IMR-90 (cell line): ENCODE measurements at regions not wholly inside any gene's neighbourhood (a gene's known extent, or its start where the extent isn't known, plus 50 kb on each side); places are given as distances from the start of the nearest gene placed in this dataset.

ENCODE experiments used
- ATAC-seq: fragments of 200-7000 bp; cut with Tn5 transposase; 2 replicates; pipeline ENCODE4 v1.9.1; 2020; ENCODE audit warnings: low read depth, mild to moderate bottlenecking, moderate library complexity
- BruUV-seq: library from RNA; stranded (reverse); fragments of 400-500 nt; replicated peaks from 2 replicates; lab custom pipeline; 2021; lab: Mats Ljungman, UMichigan
- CTCF ChIA-PET: fragments of 300-600 bp; formaldehyde crosslinking; extraction: SDS; loops from one replicate; lab custom pipeline; 2021; ENCODE audit warnings: antibody characterized with exemption; lab: Yijun Ruan, JAX
- POLR2A ChIA-PET: fragments of 300-600 bp; sonication (Branson Sonifier 250); formaldehyde crosslinking; loops from one replicate; lab custom pipeline; 2022; ENCODE audit warnings: antibody characterized with exemption; ENCODE audit not compliant: unreplicated experiment; lab: Charles Lee
- DNase-seq: peaks from one replicate; pipeline ENCODE4 v3.0.0; 2013
- H2AFZ ChIP-seq: replicated peaks from 2 replicates; pipeline ENCODE3; 2013; ENCODE audit warnings: low read length, mild to moderate bottlenecking; ENCODE audit not compliant: poor library complexity
- H2AK5ac ChIP-seq: 2 replicates; pipeline ENCODE4 v1.6.1; 2013; ENCODE audit warnings: low read depth, low read length, inconsistent platforms
- H2AK9ac ChIP-seq: replicated peaks from 2 replicates; pipeline ENCODE3; 2013; ENCODE audit warnings: mild to moderate bottlenecking, low read depth, low read length, moderate library complexity; ENCODE audit not compliant: poor library complexity
- H2BK120ac ChIP-seq: 2 replicates; pipeline ENCODE4 v1.6.1; 2013; ENCODE audit warnings: low read depth, low read length, inconsistent platforms
- H2BK15ac ChIP-seq: 3 replicates; pipeline ENCODE4 v1.6.1; 2013; ENCODE audit warnings: low read depth, low read length, inconsistent platforms
- H2BK20ac ChIP-seq: 2 replicates; pipeline ENCODE4 v1.6.1; 2013; ENCODE audit warnings: low read depth, mild to moderate bottlenecking, inconsistent platforms, low read length, moderate library complexity
- H2BK5ac ChIP-seq: 2 replicates; pipeline ENCODE4 v1.6.1; 2013; ENCODE audit warnings: mild to moderate bottlenecking, low read depth, low read length, inconsistent platforms; ENCODE audit not compliant: poor library complexity, severe bottlenecking
- H3K14ac ChIP-seq: replicated peaks from 2 replicates; pipeline ENCODE4 v1.6.1; 2013; ENCODE audit warnings: low read depth, low read length, inconsistent platforms
- H3K18ac ChIP-seq: 2 replicates; pipeline ENCODE4 v1.6.1; 2013; ENCODE audit warnings: low read depth, low read length, control low read depth
- H3K23ac ChIP-seq: 2 replicates; pipeline ENCODE4 v1.6.1; 2013; ENCODE audit warnings: low read depth, low read length, inconsistent platforms
- H3K27ac ChIP-seq: 2 replicates; pipeline ENCODE4 v1.5.1; 2013; ENCODE audit warnings: mild to moderate bottlenecking, control low read depth, low read length; ENCODE audit not compliant: insufficient read depth
- H3K27me3 ChIP-seq: 2 replicates; pipeline ENCODE4 v1.6.1; 2013; ENCODE audit warnings: low read length; ENCODE audit not compliant: control insufficient read depth, insufficient read depth
- H3K36me3 ChIP-seq: 2 replicates; pipeline ENCODE4 v1.6.1; 2013; ENCODE audit warnings: low read length, mixed read lengths; ENCODE audit not compliant: control insufficient read depth, insufficient read depth
- H3K4ac ChIP-seq: 2 replicates; pipeline ENCODE4 v1.6.1; 2013; ENCODE audit warnings: low read depth, low read length, inconsistent platforms
- H3K4me1 ChIP-seq: 2 replicates; pipeline ENCODE4 v1.6.1; 2013; ENCODE audit warnings: low read length, mixed read lengths; ENCODE audit not compliant: control insufficient read depth, insufficient read depth
- H3K4me2 ChIP-seq: 2 replicates; pipeline ENCODE4 v1.6.1; 2013; ENCODE audit warnings: low read depth, mild to moderate bottlenecking, control low read depth, low read length, moderate library complexity
- H3K4me3 ChIP-seq: 2 replicates; pipeline ENCODE4 v1.5.1; 2013; ENCODE audit warnings: low read depth, mild to moderate bottlenecking, control low read depth, low read length, moderate library complexity; ENCODE audit not compliant: insufficient read depth
- H3K56ac ChIP-seq: 2 replicates; pipeline ENCODE4 v1.6.1; 2013; ENCODE audit warnings: low read length, inconsistent platforms; ENCODE audit not compliant: insufficient read depth; ENCODE audit errors: extremely low read depth
- H3K79me1 ChIP-seq, 2 experiments: 2 replicates each; pipeline ENCODE4 v1.6.1; 2013; ENCODE audit warnings: low read length in 2 of 2, inconsistent platforms in 1 of 2, low read depth in 1 of 2
- H3K9ac ChIP-seq: 2 replicates; pipeline ENCODE4 v1.6.1; 2013; ENCODE audit warnings: low read depth, low read length, control low read depth
- H3K9me1 ChIP-seq: 2 replicates; pipeline ENCODE4 v1.6.1; 2013; ENCODE audit warnings: low read length, inconsistent platforms; ENCODE audit not compliant: insufficient read depth
- H3K9me3 ChIP-seq: 2 replicates; pipeline ENCODE4 v1.6.1; 2013; ENCODE audit warnings: low read length; ENCODE audit not compliant: control insufficient read depth, insufficient read depth
- H4K20me1 ChIP-seq: 2 replicates; pipeline ENCODE4 v1.6.1; 2013; ENCODE audit warnings: low read length, inconsistent platforms; ENCODE audit not compliant: insufficient read depth
- H4K5ac ChIP-seq: 2 replicates; pipeline ENCODE4 v1.6.1; 2013; ENCODE audit warnings: mild to moderate bottlenecking, low read depth, low read length, control low read depth
- H4K8ac ChIP-seq, 2 experiments: 2 replicates each; pipeline ENCODE4 v1.6.1; 2013; ENCODE audit warnings: low read depth in 2 of 2, low read length in 2 of 2, control low read depth in 1 of 2, inconsistent platforms in 1 of 2
- H4K91ac ChIP-seq: 2 replicates; pipeline ENCODE4 v1.6.1; 2013; ENCODE audit warnings: low read depth, low read length, inconsistent platforms; ENCODE audit not compliant: insufficient read depth
- MAFK ChIP-seq: IDR thresholded peaks from 2 replicates; pipeline ENCODE4 v1.6.1; 2012; ENCODE audit warnings: low read depth, low read length, improper control_type of control experiment
- MAZ ChIP-seq: IDR thresholded peaks from 2 replicates; pipeline ENCODE4 v1.6.1; 2012; ENCODE audit warnings: low read depth, mild to moderate bottlenecking, low read length, improper control_type of control experiment, moderate library complexity, borderline replicate concordance
- RFX5 ChIP-seq: IDR thresholded peaks from 2 replicates; pipeline ENCODE4 v1.8.0; 2012; ENCODE audit warnings: low read depth, mild to moderate bottlenecking, low read length, moderate library complexity
- WGBS, 2 experiments: methylation state at CpG; one replicate each; pipeline versions ENCODE4 v1.1.5 to v1.1.7; 2013; ENCODE audit warnings: missing lambda C conversion rate in 2 of 2; ENCODE audit not compliant: insufficient read length in 1 of 2; ENCODE audit errors: extremely low coverage in 2 of 2; 5-methylcytosine and 5-hydroxymethylcytosine counted together
- dilution Hi-C: fragments of 300-500 bp; cut with HindIII; formaldehyde crosslinking; loops from one replicate; pipeline ENCODE4 v1.14.3; 2018; ENCODE audit warnings: low sequenced_read_pairs; ENCODE audit not compliant: unreplicated experiment
- in situ Hi-C: fragments of 300-500 bp; cut with MboI; formaldehyde crosslinking; loops from 3 replicates; pipeline ENCODE4 v1.14.3; 2019; ENCODE audit warnings: low sequenced_read_pairs, inconsistent platforms, mixed read lengths
- intact Hi-C: fragments of 100-400 bp; cut with micrococcal nuclease; formaldehyde crosslinking; loops from 2 replicates; pipeline ENCODE4 v1.10.0; 2022

DNA sequence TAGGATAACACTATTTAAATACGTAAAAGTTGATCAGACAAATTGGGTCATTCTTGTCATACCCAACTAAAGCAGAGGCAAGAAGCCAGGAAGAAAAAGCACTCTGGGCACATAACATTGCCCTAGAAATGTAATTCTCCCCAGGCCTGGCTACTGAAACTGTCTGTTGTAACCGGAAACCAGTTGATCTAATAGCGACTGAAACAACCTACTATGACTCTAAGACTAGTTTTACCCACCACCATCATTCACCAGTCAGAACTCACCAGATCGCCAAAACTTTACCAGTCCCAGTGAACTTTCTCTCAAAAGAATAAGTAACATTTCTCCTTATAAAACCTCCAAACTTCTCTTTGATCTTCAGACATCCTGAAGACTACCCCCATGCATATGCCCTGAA is 99.3 kb upstream of the WWC1 start:
- H3K4me1 ChIP-seq, result no peaks in the 10 kb centered on the region
- H4K20me1 ChIP-seq, result no peaks in the 10 kb centered on the region
- no peak overlapping the region for H3K27ac ChIP-seq
- H3K14ac ChIP-seq, result no peak overlapping the region
- H2AK5ac ChIP-seq, result no peak overlapping the region
- H2AK9ac ChIP-seq, result no peak overlapping the region
- H3K36me3 ChIP-seq, result no peaks in the 10 kb centered on the region
- in situ Hi-C loops (no loop called here), dilution Hi-C loops (no loop called here), intact Hi-C loops (no loop called here)
- DNase-seq (no peak), ATAC-seq (no peak)
- H2AFZ ChIP-seq, result no peak overlapping the region
- no peak overlapping the region for H3K18ac ChIP-seq
- no peak overlapping the region for H4K8ac ChIP-seq
- BruUV-seq, result no TSS peak
- TF ChIP-seq RFX5, result no peak
- TF ChIP-seq MAZ, result no peak
- TF ChIP-seq MAFK, result no peak
- H2BK120ac ChIP-seq, result no peak overlapping the region
- no peaks in the 10 kb centered on the region; the same call in 1 of the 2 replicates for H3K27me3 ChIP-seq
- H3K9me1 ChIP-seq, result no peaks in the 10 kb centered on the region
- no peak overlapping the region for H3K4me3 ChIP-seq
- H3K9ac ChIP-seq, result no peak overlapping the region
- H2BK15ac ChIP-seq, result no peak overlapping the region
- ChIA-PET CTCF (no interaction called here), POLR2A (no interaction called here)
- H3K79me1 ChIP-seq, result no peaks in the 10 kb centered on the region
- no peak overlapping the region for H4K5ac ChIP-seq
- no peak overlapping the region for H3K4ac ChIP-seq
- H3K56ac ChIP-seq, result no peak overlapping the region
- H3K23ac ChIP-seq, result no peak overlapping the region
- WGBS, 2 experiments, result 40% methylated on average over 3 of the region's 4 CpGs; no CpG with 5 or more reads in 1 of the 2 experiments
- no peak overlapping the region for H3K4me2 ChIP-seq
- no peaks in the 10 kb centered on the region for H3K9me3 ChIP-seq
- H2BK5ac ChIP-seq, result no peak overlapping the region
- H2BK20ac ChIP-seq, result no peak overlapping the region
- no peak overlapping the region for H4K91ac ChIP-seq
